ENCODE measurements at regions not wholly inside any gene's neighbourhood (a gene's known extent, or its start where the extent isn't known, plus 50 kb on each side); places are given as distances from the start of the nearest gene placed in this dataset.

DNA sequence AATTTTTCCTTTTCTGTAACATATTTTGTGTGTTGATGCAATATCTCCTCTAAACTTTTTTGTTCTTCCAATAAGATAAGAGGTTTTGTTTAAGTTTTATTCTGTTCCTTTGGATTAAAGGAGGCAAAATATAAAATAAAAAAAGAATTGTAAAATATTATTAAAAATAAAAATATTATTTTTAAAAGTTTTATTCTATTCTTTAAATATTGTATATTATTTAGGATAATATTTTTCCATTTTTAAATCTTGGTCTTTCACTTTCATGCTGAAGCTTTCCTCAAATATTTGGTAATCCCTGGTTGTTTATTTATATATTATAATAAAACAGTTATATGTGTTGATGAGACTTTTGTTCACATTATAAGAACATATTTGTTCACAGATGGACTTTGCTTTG, 187.9 kb upstream of the PDE5A start:
- DNase-seq: no peak

DNA sequence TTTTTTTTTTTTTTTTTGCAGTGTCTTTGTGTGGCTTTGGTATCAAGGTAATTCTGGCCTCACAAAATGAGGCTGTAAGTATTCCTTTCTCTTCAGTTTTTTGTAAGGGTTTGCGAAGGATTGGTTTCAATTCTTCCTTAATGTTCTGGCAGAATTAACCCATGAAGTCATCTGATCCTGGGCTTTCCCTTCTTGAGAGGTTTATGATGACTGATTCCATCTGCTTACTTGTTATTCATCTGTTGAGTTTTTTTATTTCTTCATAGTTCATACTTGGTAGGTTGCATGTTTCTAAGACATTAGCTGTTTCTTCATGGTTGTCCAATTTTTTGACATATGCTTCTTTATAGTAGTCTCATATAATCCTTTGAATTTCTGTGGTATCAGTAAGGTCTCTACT, 181.4 kb upstream of the PDE5A start:
- DNase-seq: no peak

DNA sequence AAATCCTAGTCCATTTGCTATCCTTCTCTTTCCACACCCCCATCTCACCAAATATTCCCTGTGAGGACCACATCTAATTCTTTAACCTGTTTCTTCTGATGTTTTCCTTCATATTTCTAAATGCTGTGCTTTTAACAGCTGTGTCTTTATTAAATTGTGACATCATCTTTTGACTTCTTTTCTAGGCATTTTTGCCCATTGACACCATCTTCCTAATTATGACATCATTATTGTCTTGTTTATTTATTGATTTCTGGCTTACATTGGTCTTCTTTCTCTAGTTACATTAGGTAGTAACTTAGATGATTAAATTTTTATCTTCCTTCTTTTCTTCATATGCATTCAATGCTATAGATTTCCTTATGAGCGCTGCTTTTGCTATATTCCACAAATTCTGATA, 175.8 kb upstream of the PDE5A start:
- no peak for DNase-seq

DNA sequence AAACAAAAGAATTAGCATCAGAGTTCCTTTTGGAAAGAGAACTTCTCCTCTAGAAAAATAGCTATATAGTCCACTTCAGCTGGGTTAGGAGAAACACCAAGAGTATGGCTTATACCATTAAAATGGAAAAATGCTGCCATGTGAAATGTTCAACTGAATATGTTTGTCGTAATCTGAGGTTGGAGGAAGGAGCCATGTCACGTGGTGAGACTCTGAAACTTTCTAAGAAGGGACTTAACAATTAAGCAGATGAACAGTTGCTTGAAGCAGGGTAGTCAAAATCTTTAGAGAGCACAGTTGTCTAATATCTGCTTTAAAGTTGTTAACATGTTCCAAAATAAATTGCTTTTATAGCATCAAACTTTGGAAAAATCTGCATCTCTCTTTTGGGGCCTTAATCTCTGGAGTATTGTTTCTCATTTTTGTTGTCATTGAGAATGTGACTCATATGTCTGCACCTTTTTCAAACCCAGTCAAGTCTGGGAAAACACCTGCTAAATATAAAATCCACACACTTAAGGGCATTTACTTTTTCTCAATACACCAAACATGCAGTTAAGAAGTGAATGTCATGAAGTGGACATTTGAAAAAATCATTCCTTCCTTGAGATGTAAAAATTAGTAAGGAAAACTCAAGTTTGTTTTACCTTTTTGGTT, 168.8 kb upstream of the PDE5A start:
- no peak for DNase-seq

DNA sequence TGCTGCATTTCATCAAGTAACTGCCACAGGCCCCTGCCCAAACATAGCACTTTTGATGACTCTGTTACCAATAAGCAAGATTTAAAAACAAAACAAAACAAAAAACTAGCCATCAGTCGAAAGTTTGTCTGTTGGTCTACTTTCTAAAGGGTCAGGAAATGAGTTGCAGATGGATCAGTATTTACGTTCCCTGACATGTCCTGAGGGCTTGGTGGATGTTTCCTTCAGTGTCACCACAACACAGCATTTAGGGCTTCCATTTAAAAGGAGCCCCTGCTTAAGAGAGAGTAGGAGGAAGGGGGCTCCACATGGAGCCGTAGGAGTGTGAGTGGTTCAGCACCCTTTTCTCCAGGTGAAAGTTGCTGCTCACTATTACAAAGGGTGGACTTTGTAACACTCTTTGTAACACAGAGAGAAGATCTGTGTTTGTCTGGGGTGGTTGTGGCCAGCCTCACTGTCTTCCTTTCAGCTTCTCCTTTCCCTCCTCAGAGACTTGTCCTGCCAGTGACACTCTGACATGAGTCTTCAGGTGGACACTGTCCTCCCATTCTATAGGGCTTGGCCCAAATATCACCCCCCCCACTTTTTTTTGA, 167.5 kb upstream of the PDE5A start:
- DNase-seq: no peak

DNA sequence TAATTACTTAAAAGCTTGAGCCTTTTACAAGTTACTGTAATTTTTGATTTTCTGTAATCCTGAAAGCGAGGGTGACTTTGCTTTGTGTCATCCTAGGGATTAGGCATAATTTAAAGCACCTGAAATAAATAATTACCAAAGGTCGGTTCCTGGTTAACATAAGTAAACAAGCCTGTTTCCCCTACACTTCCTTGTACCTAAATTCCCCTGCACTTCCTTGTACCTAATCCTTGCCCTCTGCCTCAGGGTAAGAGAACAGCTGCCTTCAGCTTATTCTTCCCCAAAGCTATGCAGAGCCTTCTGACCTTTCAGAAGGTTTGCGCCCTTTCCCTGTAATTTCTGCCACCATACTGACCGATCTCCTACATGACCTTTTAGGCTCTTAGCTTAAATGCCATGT, 166.1 kb upstream of the PDE5A start:
- DNase-seq: no peak

DNA sequence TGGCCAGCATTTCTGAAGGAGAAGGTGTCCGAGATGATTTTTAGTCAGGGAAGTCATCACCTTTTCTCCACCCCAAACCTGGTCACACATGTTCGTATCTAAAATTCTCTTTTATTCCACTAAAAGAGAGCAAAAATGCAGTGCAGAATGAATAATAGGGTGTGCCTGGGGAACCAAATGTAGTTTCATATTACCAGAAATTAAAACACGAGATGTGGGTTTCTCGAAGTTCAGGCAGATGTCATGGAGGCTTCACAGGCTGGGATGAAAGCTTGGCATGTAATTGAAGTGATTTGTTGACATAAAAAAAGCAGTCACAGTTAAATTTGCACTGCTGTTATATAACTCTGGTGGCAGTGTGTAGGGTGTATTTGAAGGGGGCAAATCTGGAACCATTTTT, 165.5 kb upstream of the PDE5A start:
- DNase-seq: no peak

DNA sequence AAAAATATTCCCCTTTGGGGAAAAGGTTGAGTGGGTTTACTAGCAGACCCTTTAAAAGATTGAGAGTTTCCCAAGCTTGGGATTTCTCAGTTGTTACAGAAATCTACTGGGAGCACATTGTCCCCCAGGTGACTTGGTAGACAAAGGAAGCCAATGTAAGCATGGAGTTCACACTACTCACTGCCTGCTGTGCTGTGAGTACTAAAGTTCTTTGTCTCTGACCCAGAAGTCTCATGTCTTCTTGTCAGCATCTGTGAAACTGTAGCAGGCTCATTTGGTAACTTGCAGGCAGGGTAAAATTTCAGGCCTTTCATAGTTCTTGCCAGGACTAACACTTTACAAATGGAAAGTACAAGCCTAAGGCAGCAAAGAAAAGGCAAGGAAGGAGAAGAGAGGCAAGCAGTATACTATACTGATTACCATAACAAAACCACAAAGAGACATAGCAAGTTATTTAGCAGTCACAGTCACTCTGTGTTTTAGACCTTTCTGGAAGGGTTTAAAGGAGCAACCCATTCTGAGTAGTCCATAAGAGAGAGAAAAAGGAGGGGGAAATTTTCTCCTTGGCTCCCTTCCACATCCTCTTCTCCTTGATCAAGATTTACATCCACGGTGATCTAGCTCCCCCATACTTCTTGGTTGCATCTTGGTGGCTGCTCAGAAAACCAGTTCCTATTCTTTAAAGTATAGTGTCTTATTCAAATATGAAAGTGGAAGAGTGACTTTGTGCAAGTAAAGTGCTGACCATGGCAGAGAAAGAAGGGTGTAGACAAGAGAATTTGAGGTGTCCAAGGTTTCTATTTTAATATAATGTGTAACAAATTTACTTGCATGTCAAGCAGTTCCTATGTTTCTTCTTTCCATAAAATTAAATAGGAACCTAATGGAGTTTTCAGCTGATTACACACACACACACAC, 160.0 kb upstream of the PDE5A start:
- no peak for DNase-seq

DNA sequence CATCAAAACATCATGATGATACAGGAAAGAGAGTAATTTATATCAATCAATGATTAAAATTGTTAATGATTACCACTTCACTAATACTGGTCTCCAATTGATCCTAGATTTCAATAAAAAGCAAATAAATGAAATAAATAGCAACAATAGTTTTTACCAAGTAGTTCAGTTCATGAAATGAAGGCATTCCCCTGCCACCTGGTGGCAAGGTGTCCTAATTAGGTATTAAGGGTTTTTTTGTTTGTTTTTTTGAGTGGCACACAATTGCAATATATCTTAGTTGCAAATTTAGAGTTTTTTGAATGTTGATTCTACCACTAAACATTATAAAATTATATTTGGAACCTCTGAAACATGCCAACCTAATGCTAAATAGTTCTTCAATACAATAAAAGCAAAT, 157.4 kb upstream of the PDE5A start:
- no peak for DNase-seq

DNA sequence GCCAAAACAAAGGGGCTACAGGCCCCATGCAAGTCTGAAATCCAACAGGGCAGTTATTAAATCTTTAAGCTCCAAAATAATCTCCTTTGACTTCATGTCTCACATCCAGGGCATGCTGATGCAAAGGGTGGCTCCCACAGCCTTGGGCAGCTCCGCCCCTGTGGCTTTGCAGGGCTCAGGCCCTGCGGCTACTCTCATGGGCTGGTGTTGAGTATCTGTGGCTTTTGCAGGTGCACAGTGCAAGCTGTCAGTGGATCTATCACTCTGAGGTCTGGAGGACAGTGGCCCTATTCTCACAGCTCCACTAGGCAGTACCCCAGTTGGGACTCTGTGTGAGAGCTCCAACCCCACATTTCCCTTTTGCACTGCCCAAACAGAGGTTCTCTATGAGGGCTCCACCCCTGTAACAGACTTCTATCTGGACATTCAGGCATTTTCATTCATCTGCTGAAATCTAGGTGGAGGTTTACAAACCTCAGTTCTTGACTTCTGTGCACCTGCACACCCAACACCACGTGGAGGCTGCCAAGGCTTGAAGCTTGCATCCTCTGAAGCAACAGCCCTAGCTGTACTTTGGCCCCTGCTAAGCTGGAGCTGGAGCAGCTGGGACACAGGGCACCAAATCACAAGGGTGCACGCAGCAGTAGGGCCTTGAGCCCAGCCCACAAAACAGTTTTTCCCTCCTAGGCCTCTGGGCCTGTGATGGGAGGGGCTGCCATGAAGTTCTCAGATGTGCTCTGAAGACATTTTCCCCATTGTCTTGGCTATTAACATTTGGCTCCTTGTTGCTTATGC, 154.8 kb upstream of the PDE5A start:
- DNase-seq: no peak

DNA sequence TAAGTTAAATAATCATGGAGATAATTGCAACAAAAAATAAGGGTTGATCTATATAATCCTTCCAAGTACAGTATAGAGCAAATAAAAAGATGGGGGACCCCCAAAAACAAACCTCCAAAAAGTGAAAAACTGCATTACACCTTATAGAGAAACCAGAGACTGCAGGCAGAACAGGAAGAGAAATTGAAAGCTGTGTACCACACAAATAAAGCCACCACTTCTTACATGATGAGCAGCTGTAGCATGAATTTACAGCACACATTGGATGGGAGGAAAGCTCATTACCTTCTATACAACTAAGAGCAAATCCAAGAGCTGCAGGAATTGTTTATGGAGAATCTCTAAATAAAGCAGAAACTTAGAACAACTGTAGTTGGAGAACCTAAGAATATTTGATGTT, 152.4 kb upstream of the PDE5A start:
- DNase-seq: no peak

DNA sequence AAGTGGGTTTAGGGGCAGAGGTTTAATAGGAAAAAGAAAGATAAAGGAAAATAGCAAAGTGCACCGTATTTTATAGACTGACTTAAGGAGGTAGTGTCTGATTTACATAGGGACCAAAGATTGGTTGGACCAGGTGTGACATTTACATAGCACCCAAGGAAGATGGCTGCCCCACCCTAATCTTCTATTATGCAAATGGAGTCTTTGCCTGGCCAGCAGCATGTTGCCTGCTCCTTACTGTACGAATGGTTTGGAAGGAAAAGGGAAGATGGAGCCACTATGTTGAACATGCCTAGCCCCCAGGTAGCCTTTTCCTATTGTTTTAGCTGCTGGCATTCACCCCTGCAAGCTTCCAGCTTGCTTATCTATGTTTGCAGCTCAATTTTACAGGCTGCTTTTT, 146.2 kb upstream of the PDE5A start:
- no peak for DNase-seq

DNA sequence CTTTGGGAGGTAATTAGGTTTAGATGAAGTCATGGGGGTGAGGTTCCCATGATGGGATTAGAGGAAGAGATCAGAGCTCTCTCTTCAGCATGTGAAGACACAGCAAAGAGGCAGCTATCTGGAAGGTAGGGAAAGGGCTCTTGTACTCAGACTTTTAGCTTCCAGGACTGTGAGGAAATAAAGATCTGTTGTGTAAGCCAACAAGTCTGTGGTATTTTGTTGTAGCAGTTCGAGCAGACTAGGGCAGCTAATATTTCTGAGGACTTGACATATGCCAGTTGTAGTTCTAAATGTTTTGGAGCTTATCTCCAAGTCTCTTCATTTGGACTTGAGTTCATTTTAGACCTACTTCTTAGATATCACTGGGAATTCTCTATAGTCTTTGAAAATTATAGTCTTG, 137.3 kb upstream of the PDE5A start:
- no peak for DNase-seq

DNA sequence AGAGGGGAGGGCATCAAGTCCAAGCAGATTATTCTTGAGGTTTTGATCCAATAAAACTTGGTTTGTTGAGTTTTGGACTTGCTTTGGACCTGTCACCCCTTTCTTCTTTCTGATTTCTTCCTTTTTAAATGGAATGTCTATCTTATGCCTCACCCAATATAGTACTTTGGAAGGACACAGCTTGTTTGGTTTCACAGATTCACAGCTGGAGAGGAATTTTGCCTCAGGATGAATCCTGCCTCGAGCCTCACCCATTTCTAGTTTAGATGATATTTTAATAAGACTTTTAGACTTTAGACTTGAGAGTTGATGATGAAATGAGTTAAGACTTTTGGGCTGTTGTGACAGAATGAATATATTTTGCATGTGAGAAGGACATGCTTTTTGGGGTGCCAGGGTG, 136.9 kb upstream of the PDE5A start:
- no peak for DNase-seq

DNA sequence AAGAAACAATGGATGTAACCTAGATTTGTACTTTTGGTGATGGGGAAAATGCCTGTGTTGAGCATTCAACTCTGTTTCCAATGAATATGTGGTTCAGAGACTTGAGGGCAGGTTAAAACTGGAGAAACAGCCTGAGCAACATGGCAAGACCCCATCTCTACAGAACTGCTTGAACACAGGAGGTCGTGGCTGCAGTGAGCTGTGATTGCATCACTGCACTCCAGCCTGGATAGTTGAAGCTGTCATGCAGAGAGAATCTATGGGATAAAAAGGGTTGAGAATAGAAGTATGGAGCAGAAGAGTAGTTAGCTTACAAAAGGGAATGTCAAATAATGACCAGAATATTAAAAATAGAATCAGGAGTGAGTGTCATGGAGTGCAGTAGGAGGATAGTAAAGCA, 134.8 kb upstream of the PDE5A start:
- DNase-seq: no peak

DNA sequence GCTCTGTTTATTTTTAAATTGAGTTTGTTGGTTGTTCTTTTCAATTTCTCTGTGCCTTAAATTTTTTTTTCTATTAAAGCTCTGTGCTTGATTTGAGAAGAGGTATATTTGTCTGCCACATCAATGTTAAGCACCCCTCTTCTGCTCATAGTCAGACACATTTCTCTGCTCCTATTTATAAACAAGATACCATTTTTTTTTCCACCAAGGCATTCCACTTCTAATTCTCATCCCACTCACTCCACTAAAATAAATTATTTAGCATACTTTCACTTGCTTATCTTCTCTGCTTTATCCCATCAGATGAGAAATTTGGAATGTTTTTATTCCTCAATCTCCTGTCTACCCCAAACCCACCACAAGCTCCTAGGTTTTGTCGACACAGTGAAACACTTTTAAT, 127.0 kb upstream of the PDE5A start:
- no peak for DNase-seq

DNA sequence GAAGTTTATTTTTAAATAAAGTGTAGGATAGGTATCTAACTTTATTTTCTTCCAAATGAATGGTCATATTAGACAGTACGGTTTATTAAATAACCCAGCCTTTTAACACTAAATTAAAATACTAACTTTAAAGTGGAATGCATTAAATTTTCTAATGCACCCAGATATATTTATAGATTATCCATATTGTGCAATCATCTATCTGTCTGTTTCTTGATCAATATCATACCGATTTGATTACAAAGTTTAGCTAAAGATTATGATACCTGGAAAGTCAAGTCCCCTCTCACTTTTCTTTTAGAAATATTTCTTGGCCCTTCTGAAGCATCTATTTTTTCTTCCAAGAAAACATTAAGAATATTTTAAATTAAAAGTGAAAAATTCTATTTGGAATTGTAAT, 124.3 kb upstream of the PDE5A start:
- DNase-seq: no peak

DNA sequence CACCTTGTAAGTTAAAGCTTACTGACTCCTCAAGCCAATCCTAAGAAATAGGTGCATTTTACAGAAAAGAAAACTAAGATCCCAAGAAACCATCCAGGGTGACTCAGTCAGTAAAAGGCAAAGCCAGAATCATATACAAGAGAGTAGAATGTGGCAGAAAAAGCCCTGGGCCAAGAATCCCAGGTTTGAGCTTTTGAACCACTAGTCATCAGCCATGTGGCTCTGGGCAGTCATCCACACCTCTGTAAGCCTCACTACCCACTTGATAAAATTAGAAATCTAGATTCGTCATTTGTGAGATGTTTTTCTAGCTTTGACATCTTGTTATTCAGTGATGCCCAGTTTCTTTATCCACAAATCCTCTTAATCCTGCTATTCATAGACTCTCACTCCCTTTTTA, 122.2 kb upstream of the PDE5A start:
- no peak for DNase-seq

DNA sequence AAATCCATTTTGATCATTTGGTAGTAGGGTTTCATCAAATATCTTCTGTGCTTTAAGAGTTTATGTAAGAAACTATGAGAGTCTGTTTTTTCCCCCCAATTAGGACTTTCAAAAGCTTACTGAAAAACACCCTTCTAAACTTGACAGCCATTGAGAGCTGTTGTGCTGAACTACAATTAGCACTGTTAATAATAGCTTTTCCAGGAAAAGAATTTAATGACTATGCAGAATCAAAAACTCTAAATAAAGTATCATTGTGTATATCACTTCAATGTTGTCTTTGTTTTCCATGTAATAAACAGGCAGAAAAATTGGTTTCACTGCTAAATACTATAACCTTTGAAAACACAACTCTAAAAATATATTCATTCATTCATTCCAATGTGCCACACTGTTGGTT, 121.4 kb upstream of the PDE5A start:
- no peak for DNase-seq

DNA sequence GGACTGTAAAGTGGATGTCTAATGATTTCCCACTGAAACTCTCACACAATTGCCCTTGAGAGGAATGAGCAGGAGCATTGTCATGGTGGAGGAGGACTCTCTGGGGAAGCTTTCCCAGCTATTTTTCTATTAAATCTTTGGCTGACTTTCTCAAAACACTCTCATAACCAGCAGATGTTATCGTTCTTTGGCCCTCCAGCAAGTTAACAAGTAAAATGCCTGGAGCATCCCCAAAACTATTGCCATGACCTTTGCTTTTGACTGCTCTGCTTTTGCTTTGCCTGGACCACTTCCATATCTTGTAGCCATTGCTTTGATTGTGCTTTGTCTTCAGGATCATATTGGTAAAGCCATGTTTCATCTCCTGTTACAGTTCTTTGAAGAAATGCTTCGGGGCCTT, 120.2 kb upstream of the PDE5A start:
- no peak for DNase-seq

DNA sequence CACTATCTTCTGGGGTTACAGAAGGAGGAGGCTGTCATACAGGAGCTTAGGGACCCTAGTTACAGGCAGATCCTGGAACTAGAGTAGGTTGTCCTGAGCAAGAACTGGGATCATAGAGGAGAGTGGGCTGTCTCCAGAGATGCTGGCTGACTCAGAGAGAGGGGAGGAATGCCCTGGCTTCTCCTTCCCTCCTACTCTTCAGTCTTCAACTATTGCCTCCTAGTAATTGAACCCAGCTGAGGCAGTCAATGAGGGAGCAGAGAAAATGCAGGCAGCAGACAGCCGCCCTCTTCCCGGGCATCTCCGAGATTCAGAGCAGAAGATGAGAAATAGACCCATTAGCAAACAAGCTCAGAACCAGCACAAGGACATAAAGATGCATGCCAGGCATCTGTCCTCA, 118.3 kb upstream of the PDE5A start:
- no peak for DNase-seq

DNA sequence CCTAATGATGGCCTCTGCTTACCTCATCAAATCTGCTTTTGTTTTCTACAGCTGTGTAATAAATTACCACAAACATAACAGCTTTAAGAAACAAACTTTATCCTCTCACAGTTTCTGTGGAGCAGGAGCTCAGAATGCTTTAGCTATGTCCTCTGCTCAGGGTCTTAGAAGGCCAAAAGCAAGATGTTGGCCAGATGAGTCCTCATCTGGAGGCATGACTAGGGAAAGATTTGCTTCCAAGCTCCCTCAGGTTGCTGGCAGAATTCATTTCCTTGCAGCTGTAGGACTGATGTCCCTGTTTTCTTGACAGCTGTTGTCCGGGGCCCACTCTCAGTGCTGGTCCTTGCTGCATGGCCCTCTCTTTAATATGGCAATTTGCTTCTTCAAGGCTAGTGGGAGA, 116.7 kb upstream of the PDE5A start:
- no peak for DNase-seq

DNA sequence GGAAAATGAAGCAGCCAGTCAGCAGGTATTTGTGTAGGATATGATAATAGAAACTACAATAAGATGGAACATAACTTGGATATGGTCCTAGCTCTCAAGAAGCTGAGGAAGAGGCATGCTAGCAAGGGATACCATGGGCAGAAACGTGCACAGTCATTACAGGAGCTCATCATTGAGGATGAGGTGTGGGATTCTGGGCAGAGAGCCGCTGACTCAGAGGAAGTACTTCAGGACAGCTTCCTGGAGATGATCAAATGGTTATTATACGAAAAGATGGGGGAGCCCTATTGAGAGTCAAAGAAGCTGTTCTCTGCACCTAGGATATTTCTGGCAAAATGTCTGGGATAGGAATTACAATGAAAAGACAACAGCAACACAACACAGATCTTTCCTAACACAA, 116.0 kb upstream of the PDE5A start:
- DNase-seq: no peak

DNA sequence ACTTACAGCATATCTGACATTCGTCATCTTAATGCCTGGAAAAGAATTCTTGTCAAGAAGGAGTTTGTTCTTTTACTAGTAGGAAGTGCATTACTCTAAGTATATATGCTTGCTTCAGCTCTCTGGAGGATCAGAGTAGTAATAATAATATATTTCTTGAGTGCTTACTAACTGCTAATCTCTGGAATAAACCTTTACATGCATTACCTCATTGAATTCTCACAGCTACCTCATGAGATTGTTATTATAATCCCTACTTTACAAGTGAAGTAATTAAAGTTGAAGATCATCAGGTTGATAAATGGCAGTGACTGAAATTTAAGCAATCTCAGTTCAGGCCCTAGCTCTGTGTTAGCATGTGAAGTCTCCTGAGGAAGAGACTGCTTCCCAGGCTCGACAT, 115.0 kb upstream of the PDE5A start:
- DNase-seq: no peak

Measured in right hindlimb (tissue), 1 donor.